ENCODE measurements at regions not wholly inside any gene's neighbourhood (a gene's known extent, or its start where the extent isn't known, plus 50 kb on each side); places are given as distances from the start of the nearest gene placed in this dataset.

- DNase-seq (ENCODE audit: low spot score) = no peak
Measured at GRCh38 chr6:15734118-15734897, 71.5 kb upstream of the DTNBP1 start.

GRCh38 chr6:15730922-15731321 lies 68.1 kb upstream of the DTNBP1 start:
- no peak for DNase-seq (ENCODE audit: low spot score)

GRCh38 chr6:15730442-15730841 lies 67.6 kb upstream of the DTNBP1 start:
- no peak for DNase-seq (ENCODE audit: low spot score)

DNA sequence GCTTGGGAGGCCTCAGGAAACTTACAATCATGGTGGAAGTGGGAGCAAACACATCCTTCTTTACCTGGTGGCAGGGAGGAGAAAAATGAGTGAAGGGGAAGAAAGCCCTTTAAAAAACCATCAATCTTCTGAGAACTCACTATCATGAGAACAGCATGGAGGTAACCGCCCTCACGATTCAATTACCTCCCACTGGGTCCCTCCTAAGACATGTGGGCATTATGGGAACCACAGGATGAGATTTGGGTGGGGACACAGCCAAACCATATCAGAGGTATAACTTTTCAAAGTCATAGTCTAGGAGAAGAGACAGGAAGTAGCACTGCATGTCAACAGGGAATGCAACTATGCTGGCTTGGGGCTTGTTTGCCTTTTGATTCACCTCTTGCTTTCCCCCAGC lies 59.9 kb upstream of the DTNBP1 start:
- no peak for DNase-seq (ENCODE audit: low spot score)

DNA sequence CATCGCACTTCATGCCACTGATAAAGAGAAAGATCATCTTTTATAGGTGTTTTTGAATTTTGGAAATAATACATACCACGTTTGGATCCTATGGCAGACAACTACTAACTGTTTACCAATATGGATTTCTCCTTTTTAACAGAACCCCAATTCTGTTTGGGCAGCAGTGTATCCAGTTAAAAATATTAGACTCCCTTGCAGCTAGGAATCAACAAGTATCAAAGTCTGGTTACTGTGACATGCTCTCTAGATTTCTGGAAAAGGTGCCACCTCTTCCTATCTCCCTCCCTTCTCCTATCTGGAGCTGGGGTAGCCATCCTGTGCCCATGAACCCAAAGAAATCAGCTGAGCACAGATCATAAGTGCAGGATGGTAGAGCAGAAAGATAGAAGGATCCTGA lies 54.1 kb upstream of the DTNBP1 start:
- no peak for DNase-seq (ENCODE audit: low spot score)

GRCh38 chr6:15715851-15716250 lies 53.0 kb upstream of the DTNBP1 start:
- DNase-seq (ENCODE audit: low spot score) = no peak

DNA sequence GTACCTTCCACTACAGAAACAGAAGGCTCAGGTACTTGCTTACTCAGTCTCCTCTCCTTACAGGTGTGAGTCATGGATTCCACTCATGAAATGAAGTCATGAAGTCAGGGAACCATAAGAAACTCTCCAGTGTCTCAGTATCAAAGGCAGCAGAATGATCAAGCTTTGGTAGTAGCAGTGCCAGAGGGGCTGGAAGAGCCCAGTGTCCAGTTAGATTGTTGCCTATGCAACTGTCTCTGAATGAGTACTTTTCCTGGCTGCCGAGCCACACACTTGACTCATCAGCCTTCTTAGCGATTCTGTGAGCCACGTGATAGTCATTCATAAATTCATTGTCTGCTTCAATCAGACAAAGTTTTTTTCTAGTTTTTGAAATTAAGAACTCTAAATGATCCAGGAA lies 52.2 kb upstream of the DTNBP1 start:
- peak; percentile 26 for DNase-seq (ENCODE audit: low spot score)

- DNase-seq (ENCODE audit: low spot score) = no peak
Measured at GRCh38 chr6:15714658-15715057, 51.8 kb upstream of the DTNBP1 start.

DNA sequence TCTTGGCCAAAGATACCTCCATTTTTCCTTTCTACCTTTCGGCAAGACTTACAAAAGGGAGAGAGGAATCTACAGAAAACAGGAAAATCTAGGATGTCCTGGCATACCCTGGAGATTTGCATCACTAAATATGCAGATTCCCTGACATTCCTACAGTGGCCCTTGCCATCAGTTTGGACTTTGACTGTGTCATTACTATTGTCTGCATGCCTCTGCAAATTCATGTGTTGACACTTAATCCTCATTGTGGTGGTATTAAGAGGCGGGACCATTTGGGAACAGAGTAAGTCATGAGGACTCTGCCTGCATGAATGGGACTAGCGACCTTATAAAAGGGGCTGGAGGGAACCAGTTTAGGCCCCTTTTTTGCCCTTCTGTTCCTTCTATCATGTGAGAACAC lies 50.5 kb upstream of the DTNBP1 start:
- DNase-seq (ENCODE audit: low spot score) = no peak

DNA sequence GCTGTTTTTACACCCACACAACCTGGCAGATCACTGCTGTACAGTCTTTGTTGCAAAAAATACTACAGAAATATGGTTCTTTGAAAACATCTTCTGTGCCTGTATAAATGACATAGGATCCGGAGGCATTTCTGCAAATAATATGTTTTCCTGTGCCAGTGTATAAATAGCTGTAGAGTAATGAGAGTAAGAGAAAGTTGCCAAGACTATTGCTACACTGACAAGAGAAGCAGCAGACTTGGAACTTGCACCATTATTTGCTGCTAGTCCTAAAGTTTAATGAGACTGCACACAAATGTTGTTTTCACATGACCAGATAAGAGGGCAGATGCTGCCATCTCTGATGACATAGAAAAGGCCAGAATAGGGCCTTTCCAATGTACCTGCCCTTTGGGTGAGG lies 50.0 kb upstream of the DTNBP1 start:
- no peak for DNase-seq (ENCODE audit: low spot score)
